PFSK-1 (cell line): ENCODE measurements at regions not wholly inside any gene's neighbourhood (a gene's known extent, or its start where the extent isn't known, plus 50 kb on each side); places are given as distances from the start of the nearest gene placed in this dataset.

Experiments
- POLR2AphosphoS5 ChIP-seq: IDR thresholded peaks from 2 replicates; pipeline ENCODE4 v1.6.1; 2012; ENCODE audit warnings: low read depth, mild to moderate bottlenecking, control low read depth, low read length, moderate library complexity
- REST ChIP-seq, 2 experiments: IDR thresholded peaks; 2 replicates each; pipeline versions ENCODE4 v1.6.1 to v1.8.0; 2011 to 2012; ENCODE audit warnings: low read depth in 2 of 2, low read length in 2 of 2, control low read depth in 1 of 2, inconsistent platforms in 1 of 2, mild to moderate bottlenecking in 1 of 2, moderate library complexity in 1 of 2; ENCODE audit not compliant: insufficient read depth in 1 of 2
- SIN3A ChIP-seq: IDR thresholded peaks from 2 replicates; pipeline ENCODE4 v1.6.1; 2012; ENCODE audit warnings: mild to moderate bottlenecking, low read length, moderate library complexity, borderline replicate concordance; ENCODE audit not compliant: insufficient read depth
- TAF1 ChIP-seq: IDR thresholded peaks from 2 replicates; pipeline ENCODE4 v1.6.1; 2012; ENCODE audit warnings: low read length, control low read depth, borderline replicate concordance; ENCODE audit not compliant: insufficient read depth

- no peak for TF ChIP-seq POLR2AphosphoS5
- TF ChIP-seq REST (IDR thresholded peaks at IDR 0.05; ENCODE audit: insufficient read depth in 1 of 2, low read depth in 2 of 2, low read length in 2 of 2), result no peak
- TF ChIP-seq TAF1, result no peak
- TF ChIP-seq SIN3A, result no peak
These were observed 140.4 kb upstream of the GALNT15 start for GRCh38 chr3:16033889-16034687.
